Stimulated activated CD4-positive, alpha-beta T cell treated with anti-CD3 and anti-CD28 coated beads, Interleukin-12 subunit alpha, Interleukin-12 subunit beta, amount 100 ng/mL, for 24 hours (primary cell): ENCODE measurements at regions not wholly inside any gene's neighbourhood (a gene's known extent, or its start where the extent isn't known, plus 50 kb on each side); places are given as distances from the start of the nearest gene placed in this dataset.

Experiments
- DNase-seq, 2 experiments: peaks; one replicate each; pipeline ENCODE4 v3.0.0-alpha.2; 2020; ENCODE audit warnings: low read depth in 2 of 2

DNA sequence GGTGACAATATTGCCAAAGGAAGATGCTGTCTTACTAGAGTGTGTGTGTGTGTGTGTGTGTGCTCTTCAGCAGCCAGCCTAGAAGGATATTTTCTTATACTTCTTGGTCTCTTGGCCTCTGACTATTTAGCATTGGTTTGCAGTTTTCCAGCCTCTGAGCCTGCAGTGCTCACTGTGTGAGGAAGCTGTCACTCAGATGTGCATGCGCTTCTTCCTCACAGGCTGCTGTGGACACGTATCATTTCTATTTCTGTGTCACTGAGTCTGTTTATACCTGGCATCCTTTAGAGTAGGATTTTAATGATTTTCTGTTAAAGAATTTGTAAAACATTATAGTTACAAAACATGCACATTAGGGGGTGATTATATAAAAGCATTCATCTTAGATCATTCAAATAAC is 83.3 kb downstream of the ALDH8A1 start:
- DNase-seq: no peak

DNA sequence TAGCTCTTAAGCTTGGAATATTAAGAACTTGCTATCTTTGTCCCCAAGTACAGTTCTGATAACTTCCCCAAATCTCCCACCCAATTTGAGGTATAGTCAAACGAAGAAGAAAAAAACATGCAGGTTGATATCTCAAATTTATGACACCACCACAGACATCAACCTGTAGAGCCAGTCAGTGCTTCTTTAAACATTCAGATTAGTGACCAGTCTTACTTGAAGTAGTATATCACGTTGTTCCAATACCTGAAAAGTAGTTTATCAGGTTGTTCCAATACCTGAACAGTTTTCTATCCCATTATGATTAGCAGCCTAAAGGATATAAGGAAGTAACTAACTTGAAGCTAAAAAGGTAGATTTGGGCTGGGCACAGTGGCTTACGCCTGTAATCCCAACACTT is 85.3 kb downstream of the ALDH8A1 start:
- DNase-seq: no peak

DNA sequence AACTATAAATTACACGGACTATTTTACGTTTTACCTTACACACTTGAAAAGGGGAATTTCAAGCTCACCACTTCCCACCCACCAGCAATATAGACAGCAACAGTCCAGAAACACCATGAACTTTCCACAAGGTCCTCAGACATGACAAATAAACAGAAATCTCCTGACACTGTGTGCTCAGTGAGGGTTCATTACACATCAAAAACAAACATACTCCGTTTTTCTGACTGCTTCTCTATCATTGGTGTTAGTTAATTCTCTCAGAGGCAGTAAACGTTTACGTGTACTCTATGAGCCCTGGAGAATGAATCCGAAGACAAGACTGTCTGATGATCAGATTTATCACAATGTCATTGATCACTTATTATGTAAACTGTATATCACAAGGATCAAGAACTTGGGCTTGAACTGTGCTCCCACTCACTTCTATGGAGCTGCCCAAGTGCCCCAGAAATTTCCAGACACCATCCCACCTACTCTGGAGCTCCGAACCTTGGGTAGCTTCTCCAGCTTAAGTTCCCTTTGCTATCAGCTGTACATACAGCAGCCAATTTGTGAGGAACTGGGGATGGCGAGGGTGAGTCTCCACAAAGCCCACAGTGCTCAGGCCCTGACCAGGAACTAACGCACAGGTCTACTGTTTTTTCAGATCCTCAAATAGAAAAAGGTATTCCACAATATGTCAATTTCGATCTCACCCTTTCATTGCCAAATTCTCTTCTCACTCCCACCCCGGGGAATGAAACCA is 86.0 kb downstream of the ALDH8A1 start:
- DNase-seq: no peak

DNA sequence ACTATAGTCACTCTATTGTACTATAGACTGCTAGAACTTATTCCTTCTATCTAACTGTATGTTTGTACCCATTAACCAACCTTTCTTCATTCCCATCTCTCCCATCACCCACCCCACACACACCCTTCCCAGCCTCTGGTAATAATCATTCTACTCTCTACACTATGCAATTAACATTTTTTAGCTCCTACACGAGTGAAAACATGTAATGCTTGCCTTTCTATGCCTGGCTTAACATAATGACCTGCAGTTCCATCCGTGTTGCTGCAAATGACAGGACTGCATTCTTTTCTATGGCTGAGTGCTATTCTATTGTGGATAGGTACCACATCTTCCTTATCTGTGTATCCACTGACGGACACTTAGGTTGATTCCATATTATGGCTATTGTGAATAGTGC is 95.5 kb downstream of the ALDH8A1 start:
- DNase-seq: no peak

DNA sequence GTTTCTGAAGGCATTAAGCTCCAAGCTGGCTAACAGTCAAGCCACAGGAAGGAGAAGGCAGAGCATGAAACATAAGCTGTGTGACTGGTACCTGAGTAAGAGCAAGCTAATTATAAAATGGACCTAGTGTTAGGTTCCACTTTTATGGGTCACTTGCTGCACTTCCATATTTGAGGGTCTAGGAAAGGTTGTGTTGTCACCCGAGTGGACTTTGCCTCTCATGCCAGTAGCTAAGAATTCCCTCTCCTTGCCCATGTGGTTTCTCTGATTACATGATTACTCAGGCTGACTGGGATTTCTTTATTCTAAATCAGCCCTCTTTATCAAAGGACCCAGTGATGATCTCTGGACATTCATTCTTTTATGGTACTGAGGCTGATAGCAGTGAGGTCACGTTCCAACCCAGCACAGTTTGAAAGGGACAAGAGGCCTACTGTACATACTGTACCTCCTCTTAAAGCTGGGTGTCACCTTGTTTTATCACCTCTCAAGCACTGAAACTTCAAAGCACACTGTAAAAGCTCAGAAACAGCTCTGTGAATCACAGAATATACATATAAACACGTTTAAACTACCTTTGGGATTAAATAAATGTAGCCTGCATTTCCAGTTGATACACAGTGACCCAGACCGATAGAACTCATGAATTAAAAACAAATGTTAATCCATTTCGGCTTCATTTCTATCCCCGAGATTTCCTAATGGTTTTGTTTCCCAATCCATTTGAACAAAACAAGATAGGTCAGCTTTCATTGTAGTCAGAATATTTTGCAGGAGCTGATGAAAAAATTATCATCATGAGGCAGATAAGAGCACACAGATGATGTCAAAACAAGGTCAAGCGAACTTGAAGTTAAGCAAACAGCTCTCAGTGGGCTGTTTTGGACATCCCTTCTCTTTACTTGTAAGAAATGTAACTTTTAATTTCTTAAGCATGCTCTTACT is 96.5 kb downstream of the ALDH8A1 start:
- DNase-seq: no peak

DNA sequence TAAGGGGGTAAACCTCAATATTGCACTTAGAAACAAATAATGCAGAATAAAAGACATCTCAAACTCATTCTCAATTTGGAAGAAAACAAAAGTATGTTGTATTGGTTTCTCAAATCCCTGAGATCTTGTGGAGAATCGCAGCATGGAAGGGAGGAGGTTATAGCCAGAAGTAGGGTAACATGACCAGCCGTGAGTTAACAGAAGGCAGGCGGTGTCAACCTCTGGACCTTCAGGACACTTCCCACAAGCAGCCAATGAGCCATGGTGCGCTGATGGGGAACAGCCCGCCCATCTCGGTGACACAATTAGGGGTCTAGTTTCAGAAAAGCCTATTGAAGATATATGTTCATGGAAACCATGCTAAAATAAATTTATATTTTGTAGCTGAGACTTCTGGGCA is 98.4 kb downstream of the ALDH8A1 start:
- no peak for DNase-seq

DNA sequence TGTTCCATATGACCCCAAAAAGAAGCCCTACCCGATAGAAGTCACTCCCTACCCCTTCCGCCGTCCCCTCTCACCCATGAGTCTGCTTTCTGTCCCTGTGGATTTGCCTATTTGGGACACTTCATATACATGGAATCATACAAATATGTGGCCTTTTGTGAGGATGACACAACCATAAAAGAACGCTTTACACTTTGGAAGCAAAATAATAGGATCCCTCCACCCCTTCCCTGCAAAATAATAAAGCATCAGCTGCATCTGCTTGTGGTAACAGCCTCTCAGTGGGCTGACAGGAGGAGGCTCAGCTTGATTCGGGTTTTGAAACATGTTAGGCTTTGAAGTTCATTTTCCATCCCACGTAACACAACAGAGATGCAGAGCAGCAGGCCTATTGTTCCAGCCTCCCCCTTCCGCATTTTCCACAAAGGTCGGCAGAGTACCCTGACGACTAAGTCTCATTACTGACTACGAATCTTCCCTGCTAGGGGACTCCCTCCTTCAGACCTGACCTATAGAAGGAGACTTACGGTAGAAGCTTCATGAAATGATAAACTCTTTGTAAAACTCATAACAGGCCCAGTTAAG is 99.1 kb downstream of the ALDH8A1 start:
- no peak for DNase-seq

DNA sequence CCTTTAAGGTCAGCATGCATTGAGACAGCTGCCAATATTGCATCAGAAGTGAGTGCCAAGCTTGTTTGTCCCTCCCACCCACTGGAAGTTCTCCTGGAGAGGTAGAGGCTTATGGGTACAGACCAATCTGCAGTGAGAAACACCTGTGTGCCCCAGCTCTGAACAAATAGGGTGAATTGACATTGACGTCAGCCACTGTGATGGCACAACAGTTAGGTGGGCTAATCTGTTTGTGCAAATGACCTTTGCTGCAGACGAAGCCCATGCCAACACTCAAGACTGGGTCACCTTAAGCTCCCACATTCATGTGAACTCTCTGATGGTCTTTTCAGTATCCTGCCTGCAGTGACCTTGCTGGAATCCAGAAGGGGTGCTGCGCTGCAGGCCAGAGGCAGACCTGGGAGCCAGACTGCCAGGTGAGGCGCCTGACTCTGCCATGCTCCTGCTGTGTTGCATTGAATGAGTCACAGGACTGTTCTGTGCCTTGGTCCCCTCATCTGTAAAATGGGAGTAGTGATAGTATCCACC is 99.9 kb downstream of the ALDH8A1 start:
- no peak for DNase-seq

DNA sequence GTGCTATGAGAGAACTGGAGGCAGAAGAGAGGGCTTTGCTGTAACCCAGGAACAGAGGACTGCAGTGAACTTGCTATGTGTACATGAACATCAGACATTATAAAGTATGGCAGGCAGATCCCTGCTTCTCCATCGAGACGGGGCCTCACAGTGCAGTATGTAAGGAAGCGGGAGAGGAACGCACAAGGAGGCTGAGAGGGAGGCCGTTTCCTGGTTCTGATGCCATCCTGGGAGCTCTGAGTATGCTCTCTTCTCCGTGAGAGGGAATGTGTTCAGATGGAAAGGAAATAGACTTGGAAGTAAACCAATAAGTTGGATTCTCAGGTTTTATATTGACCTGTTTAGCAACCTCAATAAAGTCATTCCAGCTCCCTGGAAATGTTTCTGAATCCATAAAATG is 101.8 kb downstream of the ALDH8A1 start:
- DNase-seq: no peak

DNA sequence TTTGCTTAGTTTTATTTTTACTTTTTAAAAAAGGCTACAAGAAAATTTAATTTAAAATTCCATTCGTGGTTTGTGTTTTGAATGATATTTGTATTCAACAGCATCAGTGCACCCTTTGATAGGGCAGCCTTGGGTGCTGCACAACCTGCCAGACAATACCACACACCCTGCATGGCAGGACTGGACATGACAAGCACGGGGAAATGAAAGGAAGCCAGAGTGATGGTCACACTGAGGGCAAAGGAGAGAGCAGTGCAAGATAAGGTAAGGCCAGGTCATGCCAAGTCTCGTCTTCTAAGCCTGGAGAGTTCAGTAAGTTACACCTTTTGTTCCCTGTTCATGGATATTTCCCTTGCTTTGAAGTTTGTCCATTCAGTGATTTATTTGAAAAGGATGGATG is 103.0 kb downstream of the ALDH8A1 start:
- DNase-seq: no peak

DNA sequence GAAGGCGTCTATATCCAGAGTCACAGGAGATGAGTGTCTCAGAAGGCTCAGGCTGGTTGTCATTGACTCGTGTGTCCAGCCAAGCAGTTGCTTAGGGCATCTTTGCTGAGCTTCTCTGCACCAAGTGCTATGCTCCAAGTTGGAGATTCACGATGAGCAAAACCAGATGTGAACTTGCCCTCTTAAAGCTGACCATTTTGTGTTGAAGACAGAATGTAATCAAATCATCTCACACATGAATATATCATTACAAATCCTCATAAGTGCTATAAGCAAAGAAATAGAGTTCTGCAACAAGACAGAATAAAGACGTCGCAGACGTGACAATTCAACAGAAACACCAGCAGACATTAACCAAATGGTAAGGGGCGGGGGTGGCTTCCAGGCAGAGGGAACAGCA is 103.9 kb downstream of the ALDH8A1 start:
- DNase-seq: no peak

DNA sequence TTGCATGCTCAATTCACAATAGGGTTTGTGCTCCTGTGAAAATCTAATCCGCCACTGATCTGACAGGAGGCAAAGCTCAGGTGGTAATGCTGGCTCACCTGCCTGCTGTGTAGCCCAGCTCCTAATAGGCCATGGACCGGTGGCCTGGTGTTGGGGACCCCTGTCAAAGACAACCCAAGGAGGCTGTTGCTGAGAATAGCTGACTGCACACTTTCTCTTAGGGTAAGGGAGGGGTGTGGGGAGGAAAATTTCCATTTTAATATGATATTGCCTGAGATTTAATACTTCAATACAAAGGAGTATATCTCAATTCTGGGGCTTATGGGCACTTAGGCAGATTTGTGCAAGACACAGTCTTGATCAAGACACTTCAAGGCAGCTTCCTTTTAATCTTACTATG is 105.8 kb downstream of the ALDH8A1 start:
- DNase-seq: no peak

DNA sequence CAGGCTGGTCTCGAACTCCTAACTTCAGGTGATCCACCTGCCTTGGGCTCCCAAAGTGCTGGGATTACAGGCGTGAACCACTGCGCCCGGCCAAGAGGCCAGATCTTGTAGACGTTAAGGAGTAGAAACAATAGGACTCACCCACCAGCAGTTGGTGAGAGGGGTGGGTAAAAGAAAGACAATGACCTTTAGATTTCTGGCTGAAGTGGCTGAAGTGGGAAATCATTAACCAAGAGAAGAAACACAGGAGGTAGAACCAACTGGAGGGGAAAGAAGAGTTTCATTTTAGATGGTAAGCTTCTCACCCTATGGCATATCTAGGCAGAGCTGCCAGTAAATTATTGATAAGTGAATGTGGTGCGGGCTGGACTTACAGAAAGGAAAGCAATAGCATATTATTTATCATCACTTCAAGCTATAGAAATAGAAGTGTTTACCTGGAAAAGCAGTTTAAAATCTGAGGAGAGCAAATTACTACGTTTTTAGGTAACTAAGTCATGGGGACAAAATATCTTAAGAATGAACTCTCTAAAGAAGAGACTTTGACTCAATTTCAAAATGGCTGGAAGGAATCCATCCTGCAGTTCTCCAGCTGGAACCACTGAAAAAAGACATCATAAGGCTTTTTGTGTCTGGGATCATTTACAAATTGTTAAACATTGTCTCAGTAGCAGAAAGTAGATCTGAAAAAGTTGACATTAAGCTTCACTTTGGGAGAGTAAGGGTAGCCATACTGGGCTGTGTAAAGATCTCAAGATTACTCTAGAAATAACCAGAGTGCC is 109.6 kb downstream of the ALDH8A1 start:
- no peak for DNase-seq

DNA sequence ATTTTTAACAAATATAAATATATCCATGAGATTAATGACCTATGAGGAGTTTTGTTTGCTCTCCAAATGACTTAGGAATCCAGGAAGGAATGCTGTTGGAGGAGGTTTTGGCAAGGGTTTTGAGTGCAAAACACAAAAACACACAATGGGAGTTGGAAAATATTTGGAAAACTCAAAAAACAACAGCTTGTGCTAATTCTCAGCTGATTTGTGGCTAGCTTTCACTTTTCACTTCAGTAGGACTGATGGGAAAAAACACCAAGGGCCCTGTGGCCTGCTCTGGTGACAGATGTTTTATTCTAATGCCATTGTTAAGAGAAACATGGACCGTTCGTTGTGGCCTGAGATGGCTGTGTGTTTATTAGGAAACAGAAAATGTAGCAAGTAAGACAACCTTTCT is 113.9 kb downstream of the ALDH8A1 start:
- no peak for DNase-seq

DNA sequence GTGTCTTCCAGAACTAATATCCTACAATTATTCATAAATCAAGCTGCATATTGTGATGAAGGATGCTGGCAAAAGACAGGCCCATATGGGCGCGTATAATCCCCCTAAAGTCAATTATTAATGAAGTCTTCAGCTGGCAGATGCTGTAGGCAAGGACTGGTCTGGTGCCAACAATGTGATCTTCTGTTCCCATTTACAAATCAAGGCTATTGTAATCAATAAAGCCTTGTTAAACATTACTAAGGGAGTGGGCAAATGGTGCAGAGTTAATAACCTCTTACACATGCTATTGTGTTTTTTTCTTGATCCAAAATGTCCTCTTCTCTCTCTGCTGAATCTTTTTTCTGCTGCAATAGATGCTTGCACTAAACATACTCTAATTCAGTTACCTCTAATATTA is 119.0 kb downstream of the ALDH8A1 start:
- DNase-seq: no peak

DNA sequence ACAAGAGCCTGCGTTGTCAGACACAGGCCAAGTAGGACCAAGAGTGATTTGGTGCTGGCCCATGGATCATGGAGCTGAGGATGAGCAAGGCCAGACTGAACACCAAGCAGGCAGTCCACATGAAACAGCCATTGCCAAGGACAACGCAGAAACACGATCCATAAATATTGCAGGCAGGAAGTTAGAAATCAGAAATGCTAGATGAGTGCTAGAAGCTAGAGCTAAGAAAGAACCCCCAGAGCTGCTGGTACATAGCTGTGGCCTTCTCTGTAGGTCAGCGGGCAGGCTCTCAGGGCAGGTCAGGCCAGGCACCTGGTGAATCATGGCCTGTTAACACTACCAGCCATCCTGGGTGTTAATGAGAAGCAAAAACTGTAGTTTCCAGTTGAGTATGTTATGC is 119.7 kb downstream of the ALDH8A1 start:
- DNase-seq: no peak

DNA sequence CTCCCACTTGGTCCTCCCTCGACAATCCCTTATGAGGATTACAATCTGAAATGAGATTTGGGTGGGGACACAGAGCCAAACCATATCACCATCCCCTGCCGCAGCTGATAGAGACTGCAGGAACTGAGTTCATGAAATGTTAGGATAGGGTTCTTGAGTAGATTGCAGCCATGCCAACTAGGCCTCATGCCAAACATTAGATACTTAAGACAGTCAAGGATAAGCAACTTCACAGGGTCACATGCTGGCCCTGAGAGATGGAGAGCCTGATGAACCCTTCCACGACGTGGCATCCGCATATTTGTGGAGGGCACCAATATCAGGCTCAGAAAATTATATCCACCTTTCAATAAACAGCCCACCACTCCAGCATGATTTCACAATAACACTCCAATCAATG is 121.3 kb downstream of the ALDH8A1 start:
- DNase-seq: no peak

DNA sequence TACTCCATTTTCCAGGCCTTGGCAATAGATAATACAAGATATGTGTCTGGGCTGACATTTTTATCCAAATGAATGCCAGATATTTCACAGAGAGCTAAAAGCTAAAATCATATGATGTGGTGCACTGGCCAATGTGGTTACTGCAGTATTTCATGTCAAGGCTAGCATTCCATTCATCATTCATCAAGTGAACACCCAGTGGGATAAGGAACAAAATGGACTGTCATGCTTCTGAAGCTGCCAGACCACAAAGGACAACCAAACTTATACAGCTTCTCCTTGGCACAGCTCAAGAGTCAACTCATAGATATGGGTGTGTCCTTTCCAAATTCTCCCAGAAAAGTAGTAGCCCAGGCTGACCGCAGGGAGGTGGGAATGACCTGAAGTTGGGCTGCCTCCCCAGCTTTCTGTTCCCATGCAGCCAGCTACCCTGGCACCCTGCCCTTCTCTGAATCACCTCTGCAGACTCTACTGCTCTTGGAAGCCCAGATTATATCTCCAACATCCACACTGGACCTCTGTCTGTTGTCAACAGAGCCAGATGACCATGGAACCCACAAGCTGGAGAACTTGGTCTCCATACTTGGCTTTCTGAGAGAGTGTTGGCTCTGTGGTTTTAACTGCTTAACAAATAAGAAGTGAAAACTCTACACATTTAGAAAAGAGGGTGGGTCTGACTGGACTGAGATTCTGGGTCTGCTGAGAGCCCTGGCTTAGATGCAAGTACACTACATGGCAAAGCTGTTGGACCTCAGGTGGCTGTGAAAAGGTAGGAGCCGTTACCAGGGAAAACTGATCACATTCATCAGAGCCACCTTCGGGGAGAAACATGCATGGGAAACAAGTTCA is 122.8 kb downstream of the ALDH8A1 start:
- no peak for DNase-seq

DNA sequence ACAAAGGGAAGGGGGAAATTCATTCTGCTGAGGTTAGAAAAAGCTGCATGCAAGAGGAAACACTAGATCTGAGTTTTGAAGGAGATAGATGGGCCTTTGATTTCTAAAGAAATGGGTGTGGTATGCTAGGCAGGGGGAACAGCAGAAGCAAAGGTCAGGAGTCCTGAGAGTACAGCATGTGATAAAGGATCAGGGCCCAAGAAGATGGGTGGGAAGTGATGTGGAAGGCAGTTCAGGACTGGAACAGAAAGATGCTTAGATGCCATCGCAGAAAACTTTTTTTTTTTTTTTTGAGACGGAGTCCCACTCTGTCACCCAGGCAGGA is 126.2 kb downstream of the ALDH8A1 start:
- DNase-seq: no peak

DNA sequence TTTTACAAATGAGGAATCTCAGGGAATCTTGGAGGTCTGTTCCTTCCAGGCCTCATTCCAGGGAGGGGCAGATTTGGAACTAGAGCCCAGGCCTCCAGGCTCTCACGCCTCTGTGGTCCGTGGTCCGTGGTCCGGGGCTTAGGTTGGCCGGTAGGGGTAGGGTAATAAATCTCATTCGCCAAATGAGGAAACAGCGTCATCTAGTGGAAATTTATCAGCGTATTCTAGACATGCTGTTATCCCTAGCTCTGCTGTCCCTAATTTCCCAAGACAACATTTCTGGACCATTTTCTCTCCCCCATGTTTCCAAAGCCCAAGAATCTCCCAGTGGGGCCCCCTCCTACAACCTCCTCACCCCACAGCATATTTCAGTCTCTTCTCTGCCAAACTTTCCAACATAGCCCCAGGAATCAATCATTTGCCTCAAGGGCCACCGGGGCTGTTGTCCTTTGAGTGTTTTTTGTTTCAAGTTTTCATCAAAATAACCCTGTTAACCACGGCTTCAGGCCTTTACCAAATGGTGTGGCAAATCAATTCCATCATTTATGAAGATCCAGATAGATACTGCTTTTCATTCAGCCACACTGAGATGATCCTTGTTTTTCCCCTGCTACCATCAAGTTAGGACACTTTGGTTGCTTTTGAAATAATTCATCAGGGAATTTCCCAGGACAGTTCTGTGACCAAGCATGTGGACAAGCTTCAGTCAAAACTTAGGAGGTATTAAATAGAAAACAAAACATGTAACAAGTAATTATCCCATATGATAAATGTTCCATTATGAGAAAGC is 126.8 kb downstream of the ALDH8A1 start:
- peak in 1 of 2 experiments; percentile 1 for DNase-seq
